ENCODE measurements at regions not wholly inside any gene's neighbourhood (a gene's known extent, or its start where the extent isn't known, plus 50 kb on each side); places are given as distances from the start of the nearest gene placed in this dataset.

GRCh38 chr5:104184264-104184663, 621.7 kb upstream of the NUDT12 start:
- no peak overlapping the region for H3K4me2 ChIP-seq
- no peak overlapping the region for H3K9ac ChIP-seq

GRCh38 chr5:104178829-104179456, 616.4 kb upstream of the NUDT12 start:
- no peak for TF ChIP-seq Cebpa-rat (IDR thresholded peaks at IDR 0.05)
- Histone ChIP-seq H3K9ac (no peak overlapping the region), H3K4me3 (no peak overlapping the region), H3K4me1 (no peaks in the 10 kb centered on the region), H3K9me3 (peaks cover 19% of the 10 kb centered on the region), H4K20me1 (no peaks in the 10 kb centered on the region), H3K4me2 (no peak overlapping the region), H3K27ac (no peak overlapping the region), H3K36me3 (no peaks in the 10 kb centered on the region), H3K27me3 (no peaks in the 10 kb centered on the region)

More at GRCh38 chr5:104184264-104184663, 621.7 kb upstream of the NUDT12 start:
- H4K20me1 ChIP-seq = no peaks in the 10 kb centered on the region
- no peak for TF ChIP-seq Cebpa-rat (IDR thresholded peaks at IDR 0.05)
- H3K9me3 ChIP-seq = peaks cover 44% of the 10 kb centered on the region
- no peaks in the 10 kb centered on the region for H3K4me1 ChIP-seq
- H3K4me3 ChIP-seq = no peak overlapping the region
- no peaks in the 10 kb centered on the region for H3K36me3 ChIP-seq
- H3K27me3 ChIP-seq = no peaks in the 10 kb centered on the region
- no peak overlapping the region for H3K27ac ChIP-seq

GRCh38 chr5:104178066-104178465, 615.5 kb upstream of the NUDT12 start:
- H3K4me2 ChIP-seq = no peak overlapping the region
- no peak overlapping the region for H3K4me3 ChIP-seq

GRCh38 chr5:104177651-104178050, 615.1 kb upstream of the NUDT12 start:
- Histone ChIP-seq H3K9me3 (peaks cover 19% of the 10 kb centered on the region), H4K20me1 (no peaks in the 10 kb centered on the region), H3K4me1 (no peaks in the 10 kb centered on the region), H3K36me3 (no peaks in the 10 kb centered on the region), H3K4me2 (no peak overlapping the region), H3K27ac (no peak overlapping the region), H3K9ac (no peak overlapping the region), H3K27me3 (no peaks in the 10 kb centered on the region), H3K4me3 (no peak overlapping the region)
- no peak for TF ChIP-seq Cebpa-rat (IDR thresholded peaks at IDR 0.05)

More at GRCh38 chr5:104178066-104178465, 615.5 kb upstream of the NUDT12 start:
- Histone ChIP-seq H3K36me3 (no peaks in the 10 kb centered on the region), H3K9me3 (peaks cover 19% of the 10 kb centered on the region), H3K4me1 (no peaks in the 10 kb centered on the region), H3K27ac (no peak overlapping the region), H3K27me3 (no peaks in the 10 kb centered on the region), H3K9ac (no peak overlapping the region), H4K20me1 (no peaks in the 10 kb centered on the region)
- TF ChIP-seq Cebpa-rat (IDR thresholded peaks at IDR 0.05) = no peak

GRCh38 chr5:104172976-104173375, 610.4 kb upstream of the NUDT12 start:
- no peaks in the 10 kb centered on the region for H4K20me1 ChIP-seq
- H3K9me3 ChIP-seq = no peaks in the 10 kb centered on the region
- no peak overlapping the region for H3K9ac ChIP-seq
- no peaks in the 10 kb centered on the region for H3K27me3 ChIP-seq
- no peak overlapping the region for H3K4me3 ChIP-seq
- no peaks in the 10 kb centered on the region for H3K4me1 ChIP-seq
- no peak for TF ChIP-seq Cebpa-rat (IDR thresholded peaks at IDR 0.05)
- H3K27ac ChIP-seq = no peak overlapping the region
- H3K36me3 ChIP-seq = no peaks in the 10 kb centered on the region
- no peak overlapping the region for H3K4me2 ChIP-seq

- no peak for TF ChIP-seq Cebpa-rat (IDR thresholded peaks at IDR 0.05)
- Histone ChIP-seq H3K4me1 (no peaks in the 10 kb centered on the region), H3K4me2 (no peak overlapping the region), H3K27ac (no peak overlapping the region), H3K9me3 (no peaks in the 10 kb centered on the region), H3K4me3 (no peak overlapping the region), H3K36me3 (no peaks in the 10 kb centered on the region), H3K9ac (no peak overlapping the region), H4K20me1 (no peaks in the 10 kb centered on the region), H3K27me3 (no peaks in the 10 kb centered on the region)
Observed at GRCh38 chr5:104171958-104172690, 609.5 kb upstream of the NUDT12 start.

GRCh38 chr5:104170926-104171325, 608.3 kb upstream of the NUDT12 start:
- no peaks in the 10 kb centered on the region for H3K4me1 ChIP-seq
- no peak overlapping the region for H3K4me2 ChIP-seq
- no peaks in the 10 kb centered on the region for H3K9me3 ChIP-seq
- no peak overlapping the region for H3K27ac ChIP-seq
- H3K4me3 ChIP-seq = no peak overlapping the region
- H3K9ac ChIP-seq = no peak overlapping the region
- H3K36me3 ChIP-seq = no peaks in the 10 kb centered on the region
- no peaks in the 10 kb centered on the region for H4K20me1 ChIP-seq
- TF ChIP-seq Cebpa-rat (IDR thresholded peaks at IDR 0.05) = no peak
- H3K27me3 ChIP-seq = no peaks in the 10 kb centered on the region

GRCh38 chr5:104146652-104147051, 584.1 kb upstream of the NUDT12 start:
- H3K4me1 ChIP-seq = no peaks in the 10 kb centered on the region
- no peak overlapping the region for H3K4me2 ChIP-seq
- TF ChIP-seq Cebpa-rat (IDR thresholded peaks at IDR 0.05) = no peak
- H3K27me3 ChIP-seq = no peaks in the 10 kb centered on the region
- H3K27ac ChIP-seq = no peak overlapping the region
- no peaks in the 10 kb centered on the region for H3K9me3 ChIP-seq
- no peak overlapping the region for H3K9ac ChIP-seq
- no peak overlapping the region for H3K4me3 ChIP-seq
- H3K36me3 ChIP-seq = no peaks in the 10 kb centered on the region
- H4K20me1 ChIP-seq = no peaks in the 10 kb centered on the region

- no peak overlapping the region for H3K4me3 ChIP-seq
- no peak overlapping the region for H3K4me2 ChIP-seq
- H3K27ac ChIP-seq = no peak overlapping the region
- no peaks in the 10 kb centered on the region for H4K20me1 ChIP-seq
- no peaks in the 10 kb centered on the region for H3K9me3 ChIP-seq
- no peak overlapping the region for H3K9ac ChIP-seq
- H3K4me1 ChIP-seq = no peaks in the 10 kb centered on the region
- H3K27me3 ChIP-seq = no peaks in the 10 kb centered on the region
- no peak for TF ChIP-seq Cebpa-rat (IDR thresholded peaks at IDR 0.05)
- no peaks in the 10 kb centered on the region for H3K36me3 ChIP-seq
Observed at GRCh38 chr5:104139840-104140239, 577.3 kb upstream of the NUDT12 start.

- no peak for TF ChIP-seq Cebpa-rat (IDR thresholded peaks at IDR 0.05)
- Histone ChIP-seq H3K4me2 (no peak overlapping the region), H3K9ac (no peak overlapping the region), H3K4me3 (no peak overlapping the region), H4K20me1 (no peaks in the 10 kb centered on the region), H3K27me3 (no peaks in the 10 kb centered on the region), H3K27ac (no peak overlapping the region), H3K4me1 (no peaks in the 10 kb centered on the region), H3K9me3 (peaks cover 8% of the 10 kb centered on the region), H3K36me3 (no peaks in the 10 kb centered on the region)
Observed at GRCh38 chr5:104130320-104130719, 567.7 kb upstream of the NUDT12 start.
